IMR-90 (cell line): ENCODE measurements at regions not wholly inside any gene's neighbourhood (a gene's known extent, or its start where the extent isn't known, plus 50 kb on each side); places are given as distances from the start of the nearest gene placed in this dataset.

Source experiments
- ATAC-seq: fragments of 200-7000 bp; cut with Tn5 transposase; 2 replicates; pipeline ENCODE4 v1.9.1; 2020; ENCODE audit warnings: low read depth, mild to moderate bottlenecking, moderate library complexity
- BruUV-seq: library from RNA; stranded (reverse); fragments of 400-500 nt; replicated peaks from 2 replicates; lab custom pipeline; 2021; lab: Mats Ljungman, UMichigan
- CTCF ChIA-PET: fragments of 300-600 bp; formaldehyde crosslinking; extraction: SDS; loops from one replicate; lab custom pipeline; 2021; ENCODE audit warnings: antibody characterized with exemption; lab: Yijun Ruan, JAX
- POLR2A ChIA-PET: fragments of 300-600 bp; sonication (Branson Sonifier 250); formaldehyde crosslinking; loops from one replicate; lab custom pipeline; 2022; ENCODE audit warnings: antibody characterized with exemption; ENCODE audit not compliant: unreplicated experiment; lab: Charles Lee
- DNase-seq: peaks from one replicate; pipeline ENCODE4 v3.0.0; 2013
- H2AFZ ChIP-seq: replicated peaks from 2 replicates; pipeline ENCODE3; 2013; ENCODE audit warnings: low read length, mild to moderate bottlenecking; ENCODE audit not compliant: poor library complexity
- H2AK5ac ChIP-seq: 2 replicates; pipeline ENCODE4 v1.6.1; 2013; ENCODE audit warnings: low read depth, low read length, inconsistent platforms
- H2AK9ac ChIP-seq: replicated peaks from 2 replicates; pipeline ENCODE3; 2013; ENCODE audit warnings: mild to moderate bottlenecking, low read depth, low read length, moderate library complexity; ENCODE audit not compliant: poor library complexity
- H2BK120ac ChIP-seq: 2 replicates; pipeline ENCODE4 v1.6.1; 2013; ENCODE audit warnings: low read depth, low read length, inconsistent platforms
- H2BK15ac ChIP-seq: 3 replicates; pipeline ENCODE4 v1.6.1; 2013; ENCODE audit warnings: low read depth, low read length, inconsistent platforms
- H2BK20ac ChIP-seq: 2 replicates; pipeline ENCODE4 v1.6.1; 2013; ENCODE audit warnings: low read depth, mild to moderate bottlenecking, inconsistent platforms, low read length, moderate library complexity
- H2BK5ac ChIP-seq: 2 replicates; pipeline ENCODE4 v1.6.1; 2013; ENCODE audit warnings: mild to moderate bottlenecking, low read depth, low read length, inconsistent platforms; ENCODE audit not compliant: poor library complexity, severe bottlenecking
- H3K14ac ChIP-seq: replicated peaks from 2 replicates; pipeline ENCODE4 v1.6.1; 2013; ENCODE audit warnings: low read depth, low read length, inconsistent platforms
- H3K18ac ChIP-seq: 2 replicates; pipeline ENCODE4 v1.6.1; 2013; ENCODE audit warnings: low read depth, low read length, control low read depth
- H3K23ac ChIP-seq: 2 replicates; pipeline ENCODE4 v1.6.1; 2013; ENCODE audit warnings: low read depth, low read length, inconsistent platforms
- H3K27ac ChIP-seq: 2 replicates; pipeline ENCODE4 v1.5.1; 2013; ENCODE audit warnings: mild to moderate bottlenecking, control low read depth, low read length; ENCODE audit not compliant: insufficient read depth
- H3K27me3 ChIP-seq: 2 replicates; pipeline ENCODE4 v1.6.1; 2013; ENCODE audit warnings: low read length; ENCODE audit not compliant: control insufficient read depth, insufficient read depth
- H3K36me3 ChIP-seq: 2 replicates; pipeline ENCODE4 v1.6.1; 2013; ENCODE audit warnings: low read length, mixed read lengths; ENCODE audit not compliant: control insufficient read depth, insufficient read depth
- H3K4ac ChIP-seq: 2 replicates; pipeline ENCODE4 v1.6.1; 2013; ENCODE audit warnings: low read depth, low read length, inconsistent platforms
- H3K4me1 ChIP-seq: 2 replicates; pipeline ENCODE4 v1.6.1; 2013; ENCODE audit warnings: low read length, mixed read lengths; ENCODE audit not compliant: control insufficient read depth, insufficient read depth
- H3K4me2 ChIP-seq: 2 replicates; pipeline ENCODE4 v1.6.1; 2013; ENCODE audit warnings: low read depth, mild to moderate bottlenecking, control low read depth, low read length, moderate library complexity
- H3K4me3 ChIP-seq: 2 replicates; pipeline ENCODE4 v1.5.1; 2013; ENCODE audit warnings: low read depth, mild to moderate bottlenecking, control low read depth, low read length, moderate library complexity; ENCODE audit not compliant: insufficient read depth
- H3K56ac ChIP-seq: 2 replicates; pipeline ENCODE4 v1.6.1; 2013; ENCODE audit warnings: low read length, inconsistent platforms; ENCODE audit not compliant: insufficient read depth; ENCODE audit errors: extremely low read depth
- H3K79me1 ChIP-seq, 2 experiments: 2 replicates each; pipeline ENCODE4 v1.6.1; 2013; ENCODE audit warnings: low read length in 2 of 2, inconsistent platforms in 1 of 2, low read depth in 1 of 2
- H3K9ac ChIP-seq: 2 replicates; pipeline ENCODE4 v1.6.1; 2013; ENCODE audit warnings: low read depth, low read length, control low read depth
- H3K9me1 ChIP-seq: 2 replicates; pipeline ENCODE4 v1.6.1; 2013; ENCODE audit warnings: low read length, inconsistent platforms; ENCODE audit not compliant: insufficient read depth
- H3K9me3 ChIP-seq: 2 replicates; pipeline ENCODE4 v1.6.1; 2013; ENCODE audit warnings: low read length; ENCODE audit not compliant: control insufficient read depth, insufficient read depth
- H4K20me1 ChIP-seq: 2 replicates; pipeline ENCODE4 v1.6.1; 2013; ENCODE audit warnings: low read length, inconsistent platforms; ENCODE audit not compliant: insufficient read depth
- H4K5ac ChIP-seq: 2 replicates; pipeline ENCODE4 v1.6.1; 2013; ENCODE audit warnings: mild to moderate bottlenecking, low read depth, low read length, control low read depth
- H4K8ac ChIP-seq, 2 experiments: 2 replicates each; pipeline ENCODE4 v1.6.1; 2013; ENCODE audit warnings: low read depth in 2 of 2, low read length in 2 of 2, control low read depth in 1 of 2, inconsistent platforms in 1 of 2
- H4K91ac ChIP-seq: 2 replicates; pipeline ENCODE4 v1.6.1; 2013; ENCODE audit warnings: low read depth, low read length, inconsistent platforms; ENCODE audit not compliant: insufficient read depth
- CEBPB ChIP-seq: IDR thresholded peaks from 2 replicates; pipeline ENCODE4 v1.6.1; 2012; ENCODE audit warnings: low read depth, low read length, improper control_type of control experiment
- FOS ChIP-seq: fragments of 150-350 bp; IDR thresholded peaks from 2 replicates; pipeline ENCODE4 v1.6.1; 2016; ENCODE audit warnings: low read depth, low read length
- WGBS, 2 experiments: methylation state at CpG; one replicate each; pipeline versions ENCODE4 v1.1.5 to v1.1.7; 2013; ENCODE audit warnings: missing lambda C conversion rate in 2 of 2; ENCODE audit not compliant: insufficient read length in 1 of 2; ENCODE audit errors: extremely low coverage in 2 of 2; 5-methylcytosine and 5-hydroxymethylcytosine counted together
- dilution Hi-C: fragments of 300-500 bp; cut with HindIII; formaldehyde crosslinking; loops from one replicate; pipeline ENCODE4 v1.14.3; 2018; ENCODE audit warnings: low sequenced_read_pairs; ENCODE audit not compliant: unreplicated experiment
- in situ Hi-C: fragments of 300-500 bp; cut with MboI; formaldehyde crosslinking; loops from 3 replicates; pipeline ENCODE4 v1.14.3; 2019; ENCODE audit warnings: low sequenced_read_pairs, inconsistent platforms, mixed read lengths
- intact Hi-C: fragments of 100-400 bp; cut with micrococcal nuclease; formaldehyde crosslinking; loops from 2 replicates; pipeline ENCODE4 v1.10.0; 2022

DNA sequence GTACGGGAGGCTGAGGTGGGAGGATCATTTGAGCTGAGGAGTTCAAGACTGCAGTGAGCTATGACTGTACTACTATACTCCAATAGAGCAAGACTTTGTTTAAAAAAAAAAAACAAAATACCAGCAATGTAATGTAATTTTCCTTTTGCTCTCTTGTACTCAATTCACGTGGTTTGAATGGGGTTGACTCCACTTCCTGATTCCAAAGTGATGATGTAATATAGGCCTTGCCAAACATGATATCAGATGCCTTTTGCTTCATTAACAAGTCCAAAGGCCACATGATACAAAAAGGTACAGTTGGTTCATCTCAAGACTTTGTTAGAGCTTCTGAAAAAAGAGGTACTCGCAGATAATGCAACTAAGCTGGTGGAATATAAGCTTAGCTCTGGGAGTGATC, 321.8 kb downstream of the ZEB2 start:
- in situ Hi-C loops = no loop called here
- BruUV-seq = no TSS peak

More for the DNA sequence above, 321.8 kb downstream of the ZEB2 start:
- peaks cover 6% of the 10 kb centered on the region; the same call in 1 of the 2 replicates for H3K4me1 ChIP-seq
- no peak overlapping the region for H3K56ac ChIP-seq
- H3K9ac ChIP-seq = no peak overlapping the region
- peaks cover 3% of the 10 kb centered on the region for H3K9me1 ChIP-seq
- no peak overlapping the region for H3K27ac ChIP-seq
- H2BK20ac ChIP-seq = 0 out of 2 replicates have a peak overlapping the region, but pooled peaks have one; percentile 36
- dilution Hi-C loops (no loop called here), intact Hi-C loops (no loop called here)
- no peak overlapping the region for H2BK5ac ChIP-seq
- H3K27me3 ChIP-seq = no peaks in the 10 kb centered on the region
- no peaks in the 10 kb centered on the region for H4K20me1 ChIP-seq
- no peak overlapping the region for H2AK5ac ChIP-seq
- no peak overlapping the region; the same call in 1 of the 2 replicates for H4K5ac ChIP-seq
- H2AFZ ChIP-seq = no peak overlapping the region
- no peak overlapping the region for H3K4me2 ChIP-seq
- no peak for ATAC-seq
- no peaks in the 10 kb centered on the region for H3K36me3 ChIP-seq
- peak overlapping the region; percentile 5; the same call in 1 of the 2 replicates for H3K18ac ChIP-seq
- no peaks in the 10 kb centered on the region for H3K9me3 ChIP-seq
- ChIA-PET CTCF (interaction anchor here (0.6 kb wide), 1 partner anchor 237 kb away, joined by 4 read pairs; no protein-coding TSS in a partner anchor), POLR2A (no interaction called here)
- peak overlapping the region; percentile 33 for H3K14ac ChIP-seq
- no peak overlapping the region for H2AK9ac ChIP-seq
- DNase-seq = peak; percentile 66
- H3K79me1 ChIP-seq = no peaks in the 10 kb centered on the region
- no peak overlapping the region; the same call in 1 of the 2 replicates for H3K4ac ChIP-seq
- WGBS, 2 experiments = 100% methylated on average over 1 of the region's 3 CpGs; no CpG with 5 or more reads in 1 of the 2 experiments
- peak overlapping the region; percentile 26; the same call in 1 of the 2 replicates for H3K23ac ChIP-seq
- TF ChIP-seq CEBPB = peak; percentile 56
- no peak for TF ChIP-seq FOS
- H4K8ac ChIP-seq = peak overlapping the region in 1 of 2 experiments; percentile 48; a peak in 2 of 4 replicates
- no peak overlapping the region for H2BK120ac ChIP-seq
- H3K4me3 ChIP-seq = no peak overlapping the region
- 0 out of 3 replicates have a peak overlapping the region, but pooled peaks have one; percentile 43 for H2BK15ac ChIP-seq
- no peak overlapping the region for H4K91ac ChIP-seq
